GM12878 (cell line): ENCODE measurements at regions not wholly inside any gene's neighbourhood (a gene's known extent, or its start where the extent isn't known, plus 50 kb on each side); places are given as distances from the start of the nearest gene placed in this dataset.

Experiments used
- MEF2A ChIP-seq: IDR thresholded peaks from 2 replicates; pipeline ENCODE4 v1.6.1; 2011; ENCODE audit warnings: low read depth, mild to moderate bottlenecking, low read length, moderate library complexity; ENCODE audit not compliant: insufficient read depth
- POLR2AphosphoS5 ChIP-seq: IDR thresholded peaks from 2 replicates; pipeline ENCODE4 v1.6.1; 2011; ENCODE audit warnings: mild to moderate bottlenecking, low read length, inconsistent platforms
- SMAD1 ChIP-seq: fragments of 450-650 bp; IDR thresholded peaks from 2 replicates; pipeline ENCODE4 v1.6.1; 2018; ENCODE audit warnings: mild to moderate bottlenecking, low read depth; ENCODE audit not compliant: partially characterized antibody
- SP1 ChIP-seq: IDR thresholded peaks from one replicate; pipeline ENCODE4 v1.6.1; 2011; ENCODE audit warnings: low read depth, low read length
- ZNF207 ChIP-seq: fragments of 450-650 bp; IDR thresholded peaks from 2 replicates; pipeline ENCODE4 v1.6.1; 2014; ENCODE audit warnings: antibody characterized with exemption, mild to moderate bottlenecking, borderline replicate concordance
- ZNF274 ChIP-seq: IDR thresholded peaks from one replicate; pipeline ENCODE4 v1.8.0; 2011; ENCODE audit not compliant: insufficient read length, insufficient read depth

DNA sequence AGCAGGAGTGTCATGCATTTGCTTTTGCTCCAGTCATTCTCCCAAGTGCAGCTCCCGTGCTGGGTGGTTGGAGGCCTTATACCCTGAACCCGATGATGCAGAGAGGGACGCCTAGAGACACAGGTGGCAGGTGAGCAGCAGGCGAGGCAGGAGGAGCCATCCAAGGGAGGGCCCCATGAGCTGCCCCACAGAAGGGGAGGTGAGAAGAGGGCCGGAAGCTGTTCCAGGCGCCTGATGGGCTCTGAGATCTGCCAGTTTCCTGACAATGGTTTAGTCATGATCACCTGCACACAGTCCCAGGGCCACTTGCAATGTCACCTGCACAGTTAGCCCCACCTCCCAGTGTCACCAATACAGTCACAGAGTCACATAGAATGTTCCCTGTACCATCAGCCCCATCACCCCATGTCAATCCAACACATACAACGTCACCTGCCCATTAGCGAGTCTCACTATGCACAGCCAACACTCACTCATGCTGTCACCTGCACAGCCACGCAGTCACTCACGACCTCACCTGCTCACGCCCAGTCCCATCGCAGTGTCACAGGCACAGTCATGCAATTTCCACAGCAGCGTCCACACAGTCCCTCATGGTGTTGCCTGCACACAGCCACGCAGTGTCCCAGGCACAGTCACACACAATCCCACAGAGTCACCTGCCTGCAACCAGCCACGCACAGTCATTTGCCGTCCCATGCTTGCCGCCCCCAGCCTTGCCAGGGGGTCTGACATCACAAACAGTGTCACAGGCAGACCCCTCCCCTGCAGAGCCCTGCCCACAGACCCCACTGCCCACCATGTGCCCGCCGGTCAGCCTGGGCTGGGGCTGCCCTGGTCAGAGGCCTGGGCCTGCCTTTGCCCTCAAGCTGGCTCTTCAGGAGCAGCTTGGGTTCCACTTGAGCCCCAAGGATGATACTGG lies 113.4 kb downstream of the LHX2 start:
- TF ChIP-seq SP1 (no peak), ZNF207 (no peak), SMAD1 (no peak), MEF2A (no peak), POLR2AphosphoS5 (no peak), ZNF274 (no peak)
